ENCODE measurements at regions not wholly inside any gene's neighbourhood (a gene's known extent, or its start where the extent isn't known, plus 50 kb on each side); places are given as distances from the start of the nearest gene placed in this dataset.
A peak's percentile ranks its signal among the peaks of the same experiment; 100 is the strongest.
"Not testable (repeated sequence)": the region's sequence is repeated elsewhere in the genome, so short reads cannot be mapped to it uniquely, and the experiment has no call there.

- no peak for TF ChIP-seq CTCF (IDR thresholded peaks at IDR 0.05)
- no peak overlapping the region for H3K27ac ChIP-seq
- DNase-seq: no peak
- intact Hi-C loops (cut with DNase I): no loop called here
- H3K4me3 ChIP-seq: no peak overlapping the region
- no peaks in the 10 kb centered on the region for H3K9me3 ChIP-seq
- no peaks in the 10 kb centered on the region for H3K36me3 ChIP-seq
- H3K4me1 ChIP-seq: no peaks in the 10 kb centered on the region
- no peak for ATAC-seq
- H3K27me3 ChIP-seq: no peaks in the 10 kb centered on the region
- 56 to 76% methylated on average over 3 of the region's 3 CpGs for WGBS, 2 donors
- no peak for FAIRE-seq
Measured at GRCh38 chr7:68622500-68622899, 975.8 kb upstream of the AUTS2 start.

DNA sequence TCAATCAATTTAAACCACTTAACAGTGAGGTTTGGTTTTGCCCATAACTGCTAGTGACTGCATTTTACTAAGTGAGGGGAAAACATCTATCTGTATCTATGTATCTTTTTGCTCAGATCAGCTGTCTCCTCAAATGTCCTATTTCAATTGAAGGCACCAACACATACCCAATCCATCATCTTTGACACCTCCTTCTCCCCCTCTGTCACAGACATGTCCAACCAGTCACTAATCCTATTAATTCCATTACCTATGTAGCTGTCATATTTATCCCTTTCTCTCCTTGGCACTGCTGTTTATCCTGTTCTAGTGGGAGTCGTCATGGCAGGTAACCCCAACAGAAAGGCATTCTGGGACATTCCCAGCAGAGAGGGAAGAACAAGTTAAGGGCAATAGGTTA is 975.2 kb upstream of the AUTS2 start:
- intact Hi-C loops (cut with DNase I): no loop called here
- Histone ChIP-seq H3K36me3 (no peaks in the 10 kb centered on the region), H3K4me3 (no peak overlapping the region), H3K27ac (no peak overlapping the region), H3K4me1 (no peaks in the 10 kb centered on the region), H3K27me3 (no peaks in the 10 kb centered on the region), H3K9me3 (no peaks in the 10 kb centered on the region)
- DNase-seq (no peak), ATAC-seq (no peak), FAIRE-seq (no peak)
- WGBS, 2 donors: 32 to 52% methylated on average over 1 of the region's 1 CpG
- no peak for TF ChIP-seq CTCF (IDR thresholded peaks at IDR 0.05)

- 53 to 79% methylated on average over 2 of the region's 2 CpGs for WGBS, 2 donors
- Histone ChIP-seq H3K36me3 (no peaks in the 10 kb centered on the region), H3K4me1 (no peaks in the 10 kb centered on the region), H3K27me3 (no peaks in the 10 kb centered on the region), H3K4me3 (no peak overlapping the region), H3K27ac (no peak overlapping the region), H3K9me3 (no peaks in the 10 kb centered on the region)
- intact Hi-C loops (cut with DNase I): no loop called here
- TF ChIP-seq CTCF (IDR thresholded peaks at IDR 0.05): no peak
- FAIRE-seq: no peak
- no peak for DNase-seq
- ATAC-seq: no peak
Measured at GRCh38 chr7:68627247-68627864, 970.9 kb upstream of the AUTS2 start.

DNA sequence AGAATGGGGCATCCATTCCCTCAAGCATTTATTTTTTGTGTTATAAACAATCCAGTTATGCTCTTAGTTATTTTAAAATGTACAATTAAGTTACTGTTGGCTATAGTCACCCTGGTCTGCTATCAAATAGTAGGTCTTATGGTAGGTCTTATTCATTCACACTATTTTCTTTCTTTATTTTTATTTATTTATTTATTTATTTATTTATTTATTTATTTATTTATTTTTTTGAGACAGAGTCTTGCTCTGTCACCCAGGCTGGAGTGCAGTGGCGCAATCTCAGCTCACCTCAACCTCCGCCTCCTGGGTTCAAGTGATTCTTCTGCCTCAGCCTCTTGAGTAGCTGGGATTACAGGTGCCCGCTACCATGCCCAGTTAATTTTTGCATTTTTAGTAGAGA is 967.4 kb upstream of the AUTS2 start:
- H3K4me1 ChIP-seq; H3K4me3 ChIP-seq; H3K9me3 ChIP-seq; FAIRE-seq; intact Hi-C loops (cut with DNase I); ATAC-seq; H3K36me3 ChIP-seq; H3K27me3 ChIP-seq; H3K27ac ChIP-seq; DNase-seq: not testable (repeated sequence)
- WGBS, 2 donors: 91 to 96% methylated on average over 3 of the region's 3 CpGs

GRCh38 chr7:68640103-68640502 is 958.2 kb upstream of the AUTS2 start:
- no peaks in the 10 kb centered on the region for H3K4me1 ChIP-seq
- no peak for TF ChIP-seq CTCF (IDR thresholded peaks at IDR 0.05)
- intact Hi-C loops (cut with DNase I): no loop called here
- no peak overlapping the region for H3K4me3 ChIP-seq
- H3K36me3 ChIP-seq: no peaks in the 10 kb centered on the region
- DNase-seq (no peak), ATAC-seq (no peak), FAIRE-seq (peak; percentile 72)
- H3K27ac ChIP-seq: no peak overlapping the region
- no peaks in the 10 kb centered on the region for H3K27me3 ChIP-seq
- peaks cover 0 to 4% (median 0%) of the 10 kb centered on the region in 4 donors for H3K9me3 ChIP-seq
- 77 to 91% methylated on average over 3 of the region's 3 CpGs for WGBS, 2 donors

All from pancreas (tissue), 10 donors.